HG02610 (cell line): ENCODE measurements at regions not wholly inside any gene's neighbourhood (a gene's known extent, or its start where the extent isn't known, plus 50 kb on each side); places are given as distances from the start of the nearest gene placed in this dataset.

ENCODE experiments used
- ATAC-seq: cut with Tn5 transposase; IDR thresholded peaks from one replicate; pipeline ENCODE4 v1.9.1; 2021; ENCODE audit warnings: mild to moderate bottlenecking, moderate library complexity; ENCODE audit not compliant: unreplicated experiment

DNA sequence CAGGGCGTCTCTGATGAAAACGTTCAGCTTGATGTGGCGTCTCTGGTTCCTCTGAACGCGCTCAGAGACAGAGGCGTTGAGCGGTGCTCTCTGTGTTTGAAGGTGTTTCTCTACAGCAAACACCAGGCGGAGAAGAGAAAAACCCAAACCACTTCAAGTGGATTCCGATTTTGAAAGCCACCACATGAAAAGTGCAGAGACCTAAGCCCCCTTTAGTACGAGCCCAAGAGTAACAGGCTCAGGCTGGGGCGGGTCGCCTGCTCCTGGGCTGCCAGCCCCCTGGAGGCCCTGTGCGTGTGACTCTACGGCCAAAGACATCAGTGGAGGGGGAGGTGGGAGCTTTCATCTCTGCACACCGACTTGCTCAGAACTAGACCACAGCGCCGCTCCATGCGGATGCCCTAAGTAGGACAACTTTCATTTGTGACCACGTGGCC is 328.4 kb downstream of the MAF start:
- ATAC-seq = no peak

DNA sequence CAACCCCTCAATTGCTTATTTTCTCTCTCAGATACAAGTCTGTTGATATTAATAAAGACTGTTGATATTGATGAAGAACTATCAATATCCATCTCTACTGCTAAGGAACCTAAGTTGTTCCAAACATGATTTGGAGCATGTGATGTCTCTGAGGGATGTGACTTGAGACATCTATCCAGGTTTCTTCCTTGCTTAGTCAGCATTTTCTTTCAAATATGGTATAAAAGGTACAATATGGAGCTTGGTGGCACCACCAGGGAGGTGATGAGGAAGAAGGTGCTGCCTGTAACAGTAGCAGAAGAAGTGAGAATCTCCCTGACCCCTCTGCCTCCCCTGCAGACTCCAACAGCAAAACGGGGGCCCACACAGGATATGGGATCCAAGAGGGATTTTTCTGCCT is 329.0 kb downstream of the MAF start:
- ATAC-seq = no peak

GRCh38 chr16:79270011-79270410 is 330.5 kb downstream of the MAF start:
- no peak for ATAC-seq

GRCh38 chr16:79269211-79269863 is 331.2 kb downstream of the MAF start:
- ATAC-seq = peak; percentile 96

DNA sequence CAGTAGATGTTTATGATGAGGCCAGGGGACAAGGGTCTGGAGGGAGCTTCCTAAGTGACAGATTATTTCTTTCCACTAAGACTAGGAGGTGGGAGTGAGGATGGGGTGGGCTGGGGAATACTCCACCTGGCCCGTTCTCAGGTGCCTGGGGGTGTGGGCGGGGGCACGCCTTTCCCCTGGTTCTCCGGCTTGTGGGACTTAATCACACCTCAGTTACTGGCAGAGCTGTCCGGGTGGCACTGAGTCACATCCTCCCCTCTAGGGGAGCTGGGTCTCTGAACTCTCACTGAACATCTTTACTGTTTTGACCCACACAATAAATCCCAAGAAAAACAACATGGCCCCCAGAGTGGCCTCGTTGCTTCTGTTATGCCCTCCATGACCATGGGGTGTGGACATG is 332.8 kb downstream of the MAF start:
- no peak for ATAC-seq

DNA sequence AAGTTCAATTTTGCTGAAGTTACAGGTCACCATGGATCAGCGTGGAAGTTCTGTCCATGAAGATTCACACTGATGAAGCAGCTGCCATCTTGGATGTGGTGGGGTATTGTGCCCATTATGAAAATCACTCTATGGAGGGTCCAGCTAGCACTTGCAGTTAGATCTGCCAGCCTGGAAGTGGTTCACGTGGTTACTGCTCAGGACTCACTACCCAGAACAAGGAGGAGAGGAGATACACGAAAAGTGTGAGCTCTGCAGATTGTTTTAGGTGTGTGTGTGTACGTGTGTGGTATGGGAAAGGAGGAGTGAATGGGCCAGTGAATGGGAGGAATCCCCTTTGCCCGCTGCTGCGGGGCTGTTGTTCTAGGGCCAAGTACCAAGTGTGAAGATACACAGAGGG is 333.4 kb downstream of the MAF start:
- ATAC-seq = no peak

DNA sequence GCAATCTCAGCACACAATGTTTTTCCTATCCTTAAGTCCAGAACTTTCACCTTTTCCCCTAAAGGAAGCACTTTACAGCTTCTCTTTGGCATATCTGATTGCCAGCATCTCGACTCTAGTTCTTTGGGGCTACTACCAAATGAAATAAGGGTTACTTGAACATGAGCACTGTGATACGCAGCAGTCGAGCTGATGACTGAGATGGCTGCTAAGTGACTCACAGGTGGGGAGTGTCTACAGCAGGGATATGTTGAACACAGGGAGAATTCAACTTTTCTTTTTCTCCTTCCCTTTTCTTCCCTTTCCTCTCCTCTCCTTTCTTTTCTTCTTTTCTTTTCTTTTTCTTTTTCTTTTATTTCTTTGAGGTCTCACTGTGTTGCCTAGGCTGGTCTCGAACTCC is 334.8 kb downstream of the MAF start:
- no peak for ATAC-seq

- no peak for ATAC-seq
Measured at GRCh38 chr16:79265196-79265595, 335.3 kb downstream of the MAF start.

DNA sequence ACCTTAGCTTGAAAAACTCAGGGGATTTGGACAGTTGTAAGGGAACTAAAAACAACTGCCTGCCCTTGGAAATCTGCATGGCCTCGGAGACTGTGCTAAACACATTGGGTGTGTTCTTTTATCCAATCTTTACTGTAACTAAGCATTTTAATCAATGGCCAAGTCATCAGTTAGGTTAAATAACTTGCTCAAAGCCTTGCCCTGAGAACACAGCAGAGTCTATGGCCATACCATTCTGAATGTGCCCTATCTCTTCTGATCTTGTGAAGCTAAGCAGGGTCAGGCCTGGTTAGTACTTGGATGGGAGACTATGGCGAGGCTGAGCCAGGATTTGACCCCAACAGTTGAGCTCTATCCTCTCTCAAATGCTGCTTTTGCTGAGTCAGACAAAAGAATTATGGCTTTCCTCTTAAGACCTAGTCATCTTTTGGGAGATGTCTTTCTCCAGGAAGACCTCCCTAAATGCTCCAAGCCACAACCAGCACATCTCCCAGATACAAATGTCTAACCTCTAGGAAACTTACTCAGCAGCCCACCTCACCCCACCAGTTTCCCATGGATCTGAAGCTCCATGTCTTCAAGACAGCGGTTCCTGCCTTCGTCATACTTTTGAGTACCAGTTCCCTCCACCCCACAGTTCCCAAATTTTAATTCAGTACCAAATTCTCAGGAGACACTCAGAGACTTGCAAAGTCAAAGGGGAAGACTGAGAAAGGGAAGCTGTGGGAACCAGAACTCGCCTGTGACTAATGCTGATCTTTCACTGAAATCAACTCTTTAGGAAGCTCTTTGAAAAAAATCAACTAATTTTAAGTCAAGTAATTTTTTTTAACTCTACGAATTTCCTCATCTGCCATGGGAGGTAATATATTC is 336.1 kb downstream of the MAF start:
- no peak for ATAC-seq

DNA sequence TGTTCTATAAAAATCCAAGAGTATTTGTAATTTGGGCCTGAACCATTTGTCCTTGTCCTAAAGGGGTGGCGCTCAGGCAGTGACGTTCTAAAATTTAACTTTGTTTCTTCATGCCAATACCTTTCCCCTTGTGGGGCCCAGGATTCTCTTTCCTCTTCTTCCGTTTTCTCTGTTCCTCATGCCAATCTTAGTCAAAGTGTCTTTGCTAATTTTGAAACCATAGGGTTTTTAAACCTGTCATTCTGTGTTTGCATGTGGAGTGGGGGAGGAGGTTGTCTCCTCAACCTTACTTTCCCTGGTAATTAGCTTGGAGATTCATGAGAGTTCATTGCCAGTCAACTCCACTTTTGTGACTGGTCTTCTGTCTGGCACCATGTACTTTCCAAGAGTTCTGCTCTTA is 337.1 kb downstream of the MAF start:
- ATAC-seq = peak; percentile 42
